CD4-positive, alpha-beta T cell (primary cell): ENCODE measurements at regions not wholly inside any gene's neighbourhood (a gene's known extent, or its start where the extent isn't known, plus 50 kb on each side); places are given as distances from the start of the nearest gene placed in this dataset.

Experiments used
- ATAC-seq: fragments of 200-7000 bp; cut with Tn5 transposase; one replicate; pipeline ENCODE4 v1.10.0; 2022; ENCODE audit warnings: mild to moderate bottlenecking; ENCODE audit not compliant: poor library complexity
- CTCF ChIA-PET: fragments of 350-600 bp; sonication (Branson Sonifier 250); formaldehyde crosslinking; loops from one replicate; lab custom pipeline; 2021; ENCODE audit warnings: antibody characterized with exemption, inconsistent platforms; lab: Charles Lee
- POLR2A ChIA-PET: fragments of 350-600 bp; sonication (Branson Sonifier 250); formaldehyde crosslinking; loops from one replicate; lab custom pipeline; 2021; ENCODE audit warnings: antibody characterized with exemption, inconsistent platforms; lab: Charles Lee
- DNase-seq, 14 experiments: peaks; one replicate each; pipeline ENCODE4 v3.0.0-alpha.2; 2013 to 2020; ENCODE audit warnings: mixed read lengths in 2 of 14
- H3K27ac ChIP-seq, 2 donors: one replicate each; pipeline versions ENCODE4 v1.5.1 to v1.7.0; 2013; ENCODE audit warnings: low read length in 2 of 2, low read depth in 1 of 2, mild to moderate bottlenecking in 1 of 2
- H3K27me3 ChIP-seq, 2 experiments: 1 replicate in 1 of 2; 2 replicates in 1 of 2; pipeline versions ENCODE4 v1.6.1 to v1.7.0; 2013; ENCODE audit warnings: low read length in 2 of 2, control low read depth in 1 of 2, mild to moderate bottlenecking in 1 of 2, moderate library complexity in 1 of 2; ENCODE audit not compliant: insufficient read depth in 2 of 2, control insufficient read depth in 1 of 2
- H3K36me3 ChIP-seq: one replicate; pipeline ENCODE4 v1.6.1; 2013; ENCODE audit warnings: low read length, control low read depth; ENCODE audit not compliant: insufficient read depth
- H3K4me1 ChIP-seq: one replicate; pipeline ENCODE4 v1.6.1; 2013; ENCODE audit warnings: low read length, control low read depth; ENCODE audit not compliant: insufficient read depth
- H3K4me3 ChIP-seq: one replicate; pipeline ENCODE4 v1.5.1; 2013; ENCODE audit warnings: mild to moderate bottlenecking, low read length, moderate library complexity
- H3K9me3 ChIP-seq, 2 experiments: 1 replicate in 1 of 2; 2 replicates in 1 of 2; pipeline versions ENCODE4 v1.6.1 to v1.7.0; 2013; ENCODE audit warnings: low read length in 2 of 2, mild to moderate bottlenecking in 2 of 2, control low read depth in 1 of 2, moderate library complexity in 1 of 2; ENCODE audit not compliant: control insufficient read depth in 1 of 2, insufficient read depth in 1 of 2
- H3K27ac Mint-ChIP-seq: one replicate; pipeline ENCODE4 v1.8.0; 2020; ENCODE audit warnings: mixed read lengths
- H3K27me3 Mint-ChIP-seq: one replicate; pipeline ENCODE4 v1.8.0; 2021; ENCODE audit warnings: mixed read lengths
- H3K36me3 Mint-ChIP-seq: one replicate; pipeline ENCODE4 v1.8.0; 2021; ENCODE audit warnings: low read depth, mixed read lengths
- H3K4me1 Mint-ChIP-seq: one replicate; pipeline ENCODE4 v1.8.0; 2021; ENCODE audit warnings: low read depth, mixed read lengths
- H3K4me3 Mint-ChIP-seq: one replicate; pipeline ENCODE4 v1.8.0; 2020; ENCODE audit warnings: mild to moderate bottlenecking, mixed read lengths
- H3K9me3 Mint-ChIP-seq: one replicate; pipeline ENCODE4 v1.8.0; 2020; ENCODE audit warnings: mixed read lengths
- intact Hi-C, 2 experiments: fragments of 100-400 bp; cut with DNase I in 1 of 2; cut with micrococcal nuclease in 1 of 2; formaldehyde crosslinking; loops; one replicate each; pipeline versions ENCODE4 v1.15.1 to v1.9.0; 2023 to 2025; cut with DNase I, micrococcal nuclease
- TF ChIP-seq, protein P1 (sequence below): fragments of 200-600 bp; IDR thresholded peaks from one replicate; pipeline ENCODE4 v1.8.0; 2022; ENCODE audit warnings: antibody characterized with exemption, mild to moderate bottlenecking

DNA sequence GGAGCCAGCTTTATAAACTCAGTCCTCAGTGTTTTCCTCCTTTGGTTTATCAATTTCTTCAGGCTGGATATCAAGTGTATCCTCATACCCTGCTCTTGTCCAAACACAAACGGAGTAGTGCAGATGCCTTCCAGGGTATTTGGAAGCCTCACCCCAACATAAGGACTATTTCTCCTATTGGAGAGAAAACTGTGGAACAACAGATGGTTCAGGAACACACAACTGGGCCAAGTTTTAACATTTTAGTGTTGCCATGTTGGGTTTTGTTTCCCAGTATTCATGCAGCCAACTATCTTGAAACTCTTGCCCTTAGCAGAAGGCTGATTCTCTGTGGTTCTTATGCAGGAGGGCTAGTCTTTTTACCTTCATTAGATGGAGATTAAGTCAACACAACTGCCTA, 398.1 kb downstream of the GABRB3 start:
- H3K27me3 Mint-ChIP-seq, result no peaks in the 10 kb centered on the region
- Histone ChIP-seq H3K36me3 (no peaks in the 10 kb centered on the region), H3K4me1 (no peaks in the 10 kb centered on the region), H3K4me3 (no peak overlapping the region), H3K27ac (no peak overlapping the region), H3K9me3 (peaks cover 14 to 16% of the 10 kb centered on the region in 2 experiments), H3K27me3 (no peaks in the 10 kb centered on the region)
- H3K36me3 Mint-ChIP-seq, result no peaks in the 10 kb centered on the region
- ChIA-PET CTCF (no interaction called here), POLR2A (no interaction called here)
- ATAC-seq, result no peak
- H3K4me3 Mint-ChIP-seq, result no peak overlapping the region
- intact Hi-C loops, result no loop called here
- DNase-seq, result no peak
- H3K27ac Mint-ChIP-seq, result no peak overlapping the region
- H3K4me1 Mint-ChIP-seq, result no peaks in the 10 kb centered on the region
- TF ChIP-seq, protein P1, sequence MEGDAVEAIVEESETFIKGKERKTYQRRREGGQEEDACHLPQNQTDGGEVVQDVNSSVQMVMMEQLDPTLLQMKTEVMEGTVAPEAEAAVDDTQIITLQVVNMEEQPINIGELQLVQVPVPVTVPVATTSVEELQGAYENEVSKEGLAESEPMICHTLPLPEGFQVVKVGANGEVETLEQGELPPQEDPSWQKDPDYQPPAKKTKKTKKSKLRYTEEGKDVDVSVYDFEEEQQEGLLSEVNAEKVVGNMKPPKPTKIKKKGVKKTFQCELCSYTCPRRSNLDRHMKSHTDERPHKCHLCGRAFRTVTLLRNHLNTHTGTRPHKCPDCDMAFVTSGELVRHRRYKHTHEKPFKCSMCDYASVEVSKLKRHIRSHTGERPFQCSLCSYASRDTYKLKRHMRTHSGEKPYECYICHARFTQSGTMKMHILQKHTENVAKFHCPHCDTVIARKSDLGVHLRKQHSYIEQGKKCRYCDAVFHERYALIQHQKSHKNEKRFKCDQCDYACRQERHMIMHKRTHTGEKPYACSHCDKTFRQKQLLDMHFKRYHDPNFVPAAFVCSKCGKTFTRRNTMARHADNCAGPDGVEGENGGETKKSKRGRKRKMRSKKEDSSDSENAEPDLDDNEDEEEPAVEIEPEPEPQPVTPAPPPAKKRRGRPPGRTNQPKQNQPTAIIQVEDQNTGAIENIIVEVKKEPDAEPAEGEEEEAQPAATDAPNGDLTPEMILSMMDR, result no peak
- peaks cover 18% of the 10 kb centered on the region for H3K9me3 Mint-ChIP-seq

DNA sequence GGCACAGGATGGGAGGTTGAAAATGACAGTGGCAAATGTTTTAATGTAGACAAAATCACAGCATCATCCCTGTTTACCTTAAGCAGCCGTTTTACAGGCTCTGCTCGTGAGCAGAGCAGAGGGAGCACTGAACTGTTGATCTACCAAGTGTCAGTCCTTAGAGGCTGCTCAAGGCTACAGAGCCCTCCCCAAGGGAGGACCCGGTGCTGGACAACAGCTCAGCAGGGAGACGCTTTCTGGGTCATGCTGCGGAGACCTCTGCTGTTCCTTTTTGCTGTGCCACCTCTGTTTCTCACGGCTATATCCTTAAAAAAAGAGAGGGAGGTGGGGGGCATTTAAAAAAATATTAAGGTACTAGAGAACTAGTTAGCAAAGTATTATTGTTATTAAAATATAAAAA, 400.2 kb downstream of the GABRB3 start:
- Mint-ChIP-seq H3K9me3 (peaks cover 22% of the 10 kb centered on the region), H3K27ac (no peak overlapping the region), H3K27me3 (no peaks in the 10 kb centered on the region), H3K4me3 (no peak overlapping the region), H3K4me1 (no peaks in the 10 kb centered on the region), H3K36me3 (no peaks in the 10 kb centered on the region)
- POLR2A ChIA-PET, result no interaction called here
- intact Hi-C loops, result no loop called here
- H3K4me1 ChIP-seq, result no peaks in the 10 kb centered on the region
- CTCF ChIA-PET, result no interaction called here
- no peaks in the 10 kb centered on the region for H3K27me3 ChIP-seq
- H3K4me3 ChIP-seq, result no peak overlapping the region
- TF ChIP-seq, protein P1, result no peak
- no peaks in the 10 kb centered on the region for H3K36me3 ChIP-seq
- DNase-seq (no peak), ATAC-seq (no peak)
- H3K27ac ChIP-seq, result no peak overlapping the region
- peaks cover 14 to 16% of the 10 kb centered on the region in 2 experiments for H3K9me3 ChIP-seq

- Mint-ChIP-seq H3K27me3 (no peaks in the 10 kb centered on the region), H3K9me3 (peaks cover 24% of the 10 kb centered on the region), H3K36me3 (no peaks in the 10 kb centered on the region), H3K4me1 (no peaks in the 10 kb centered on the region), H3K27ac (no peak overlapping the region), H3K4me3 (no peak overlapping the region)
- TF ChIP-seq, protein P1, result no peak
- H3K27ac ChIP-seq, result no peak overlapping the region
- no peaks in the 10 kb centered on the region for H3K9me3 ChIP-seq
- H3K4me3 ChIP-seq, result no peak overlapping the region
- ATAC-seq (no peak), DNase-seq (no peak)
- no peaks in the 10 kb centered on the region for H3K27me3 ChIP-seq
- POLR2A ChIA-PET, result no interaction called here
- CTCF ChIA-PET, result no interaction called here
- H3K4me1 ChIP-seq, result no peaks in the 10 kb centered on the region
- intact Hi-C loops, result no loop called here
- H3K36me3 ChIP-seq, result no peaks in the 10 kb centered on the region
Measured at GRCh38 chr15:26365077-26365476, 407.8 kb downstream of the GABRB3 start.
